ENCODE measurements at regions not wholly inside any gene's neighbourhood (a gene's known extent, or its start where the extent isn't known, plus 50 kb on each side); places are given as distances from the start of the nearest gene placed in this dataset.

DNA sequence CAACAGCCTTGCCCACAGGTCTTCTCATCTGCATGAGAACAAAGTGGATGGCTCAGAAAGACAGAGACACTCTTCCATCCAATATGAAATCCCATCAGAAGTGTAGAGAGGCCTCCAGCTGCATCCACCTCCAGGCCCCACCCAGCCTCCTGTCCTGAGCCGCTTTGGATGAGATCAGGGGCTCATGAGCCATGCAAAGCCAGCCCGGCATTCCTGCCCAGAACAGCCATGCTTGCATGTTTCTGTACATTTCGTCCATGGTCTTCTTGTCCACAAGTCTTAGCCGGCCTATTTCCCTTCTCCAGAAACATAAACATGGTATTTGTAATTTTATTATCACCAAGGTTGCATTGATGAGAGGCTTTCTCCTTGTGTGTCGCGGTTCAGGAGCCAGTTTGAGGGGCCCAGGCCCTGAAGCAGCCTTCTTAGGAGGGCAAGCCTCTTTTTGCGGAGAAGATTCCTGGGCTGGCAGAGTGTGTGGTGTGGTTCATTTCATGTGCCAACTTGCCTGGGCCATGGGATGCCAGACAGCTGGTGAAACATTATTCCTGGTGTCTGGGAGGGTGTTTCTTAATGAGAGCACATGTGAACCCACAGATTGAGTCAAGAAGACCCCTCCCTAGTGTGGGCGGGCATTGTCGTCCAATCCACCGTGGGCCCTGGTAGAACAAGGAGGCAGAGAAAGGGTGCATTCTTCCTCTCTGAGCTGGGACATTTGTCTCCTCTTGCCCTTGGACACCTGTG, 928.9 kb downstream of the TBC1D22A start:
- DNase-seq: no peak

- no peak for DNase-seq
These were observed 928.1 kb downstream of the TBC1D22A start for GRCh38 chr22:47690586-47690985.

DNA sequence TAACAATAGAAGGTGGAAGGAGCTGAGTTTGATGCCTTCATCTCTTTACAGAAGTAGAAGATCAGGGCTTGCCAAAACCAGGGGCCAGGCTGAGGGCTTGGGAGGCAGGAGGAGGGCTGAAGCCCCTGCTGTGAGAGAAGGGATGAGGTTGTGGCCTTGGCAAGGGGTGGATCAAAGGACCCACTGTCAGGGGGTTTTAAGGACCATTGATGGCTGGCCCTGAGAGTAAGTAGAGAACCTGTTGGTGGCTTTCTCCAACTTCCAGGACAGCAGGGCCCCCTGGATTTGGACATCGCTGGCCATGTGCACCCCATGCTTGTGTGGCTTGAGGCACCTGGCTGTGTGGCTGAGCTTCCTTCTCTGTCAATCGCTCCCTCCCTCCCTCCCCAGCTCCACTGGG, 927.7 kb downstream of the TBC1D22A start:
- no peak for DNase-seq

DNA sequence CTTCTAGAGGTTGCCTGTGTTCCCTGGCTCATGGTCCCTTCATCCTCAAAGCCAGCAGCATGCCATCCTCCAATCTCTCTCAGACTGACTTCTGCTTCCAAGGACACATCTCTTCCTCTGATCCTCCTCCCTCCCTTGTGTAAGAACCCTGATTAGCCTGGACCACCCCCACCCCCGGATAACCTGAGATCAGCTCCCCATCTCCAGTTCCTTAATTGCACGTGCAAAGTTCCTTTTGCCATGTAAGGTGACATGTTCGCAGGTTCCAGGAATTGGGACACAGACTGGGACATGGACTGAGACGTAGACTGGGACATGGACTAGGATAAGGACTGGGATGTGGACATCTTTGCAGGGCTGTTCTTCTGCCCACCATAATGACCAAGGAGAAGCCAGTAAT, 925.3 kb downstream of the TBC1D22A start:
- no peak for DNase-seq

DNA sequence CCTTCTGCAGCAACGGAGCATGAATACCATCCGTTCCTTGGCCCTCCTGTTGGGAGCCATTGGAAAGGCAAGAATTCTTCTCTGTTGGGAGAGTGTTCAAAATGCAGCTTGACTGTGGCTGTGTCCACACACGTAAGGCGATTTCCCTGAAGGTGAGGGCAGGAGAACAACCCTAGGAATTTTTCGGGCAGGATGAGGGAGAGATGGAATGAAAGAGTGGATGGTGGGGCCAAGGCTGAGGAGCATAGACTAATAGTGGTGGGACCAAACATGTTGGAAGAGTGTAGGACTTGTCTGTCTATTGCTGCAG, 924.9 kb downstream of the TBC1D22A start:
- no peak for DNase-seq

GRCh38 chr22:47686594-47687345, 924.3 kb downstream of the TBC1D22A start:
- no peak for DNase-seq

DNA sequence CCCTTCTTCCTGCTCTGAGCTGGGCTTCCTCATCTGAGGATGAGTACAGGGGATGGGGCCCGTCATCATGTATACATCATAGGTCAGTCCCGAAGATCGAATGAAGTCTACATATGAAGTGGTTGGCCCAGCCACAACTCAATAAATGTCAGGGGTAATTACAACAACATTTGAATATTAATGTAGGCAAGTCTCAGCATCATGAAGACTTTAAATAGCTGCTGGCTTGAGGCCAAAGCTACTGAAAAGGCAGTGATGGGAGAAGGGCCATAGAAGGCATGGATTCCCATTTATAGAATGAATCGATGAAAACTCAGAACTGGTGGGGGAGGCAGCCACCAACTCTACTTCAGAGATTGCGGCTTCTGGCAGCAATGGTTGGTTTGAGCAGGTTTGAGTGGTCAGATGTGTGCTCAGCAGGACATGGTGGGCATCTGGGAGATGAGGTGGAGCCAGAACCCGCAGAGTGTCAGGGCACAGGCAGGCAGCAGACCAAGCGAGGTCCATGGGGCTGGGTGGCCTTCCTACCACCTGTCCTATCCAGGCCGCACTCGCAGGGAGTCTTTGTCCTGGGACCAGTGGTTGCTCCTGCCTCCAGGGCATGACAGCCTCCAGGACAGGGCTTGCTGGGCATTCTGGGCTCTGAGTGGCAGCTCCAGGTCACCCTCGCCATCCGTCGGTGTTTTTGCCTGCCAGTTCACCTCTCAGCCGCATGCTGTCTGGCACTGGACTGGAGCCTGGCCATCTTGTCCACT, 919.1 kb downstream of the TBC1D22A start:
- no peak for DNase-seq

GRCh38 chr22:47678636-47679287, 916.3 kb downstream of the TBC1D22A start:
- DNase-seq: no peak

- no peak for DNase-seq
These were observed 915.6 kb downstream of the TBC1D22A start for GRCh38 chr22:47678048-47678447.

- DNase-seq: no peak
These were observed 914.2 kb downstream of the TBC1D22A start for GRCh38 chr22:47676685-47677084.

DNA sequence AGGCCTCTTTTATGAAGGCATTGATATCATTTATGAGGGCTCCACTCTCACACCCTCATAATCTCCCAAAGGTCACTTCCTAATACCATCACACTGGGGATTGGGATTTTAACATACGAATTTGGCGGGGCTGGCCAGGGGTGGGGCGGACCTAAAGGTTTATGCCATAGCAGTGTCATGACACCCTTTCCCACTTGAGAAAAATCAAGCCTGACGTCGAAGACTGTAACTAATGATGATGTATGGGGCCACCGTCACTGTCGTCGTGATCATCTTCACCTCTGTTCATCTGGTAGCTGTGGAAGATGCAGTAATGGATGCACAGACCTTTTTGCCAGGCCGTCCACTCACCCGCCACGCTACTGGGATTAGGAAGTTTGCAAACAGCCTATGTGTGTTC, 912.1 kb downstream of the TBC1D22A start:
- DNase-seq: no peak

- no peak for DNase-seq
These were observed 911.1 kb downstream of the TBC1D22A start for GRCh38 chr22:47673557-47673956.

GRCh38 chr22:47672526-47672925, 910.1 kb downstream of the TBC1D22A start:
- DNase-seq: no peak

GRCh38 chr22:47665151-47665550, 902.7 kb downstream of the TBC1D22A start:
- no peak for DNase-seq

GRCh38 chr22:47663615-47664605, 901.5 kb downstream of the TBC1D22A start:
- no peak for DNase-seq

DNA sequence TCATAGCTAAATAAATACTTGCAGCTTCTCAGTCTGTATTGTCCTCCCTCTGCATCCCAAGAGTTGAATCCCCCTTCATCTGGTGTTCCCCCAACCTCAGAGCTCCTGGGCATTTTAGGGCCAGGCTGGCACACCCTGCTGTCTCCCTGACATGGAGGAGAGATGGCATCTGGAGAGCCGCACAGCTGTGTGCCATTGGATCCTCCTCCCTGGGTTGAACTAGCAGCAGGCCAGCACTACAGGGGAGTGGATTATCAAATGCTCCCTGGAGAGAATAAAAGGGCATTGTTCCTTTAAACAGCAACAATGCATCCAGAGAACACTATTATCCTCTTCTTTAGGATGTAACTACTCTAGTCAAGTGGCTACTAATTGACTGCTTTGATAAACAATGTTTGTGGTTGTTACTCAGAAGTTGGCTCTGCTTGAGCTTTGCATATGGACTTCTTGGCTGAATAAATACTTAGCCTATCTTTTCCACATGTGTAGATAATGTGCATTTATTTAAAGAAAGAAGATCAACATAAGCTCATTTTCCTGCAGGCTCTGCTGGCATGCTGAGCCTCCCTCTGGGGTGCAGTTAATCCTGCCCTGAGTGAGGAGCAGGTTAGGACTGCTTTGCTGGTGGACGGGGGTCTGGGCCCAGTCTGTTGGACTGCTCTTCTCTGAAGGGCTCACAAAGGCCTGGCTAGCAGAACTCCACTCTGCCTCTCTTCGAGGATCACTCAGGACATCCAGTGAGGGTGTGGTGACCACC, 897.2 kb downstream of the TBC1D22A start:
- DNase-seq: no peak

DNA sequence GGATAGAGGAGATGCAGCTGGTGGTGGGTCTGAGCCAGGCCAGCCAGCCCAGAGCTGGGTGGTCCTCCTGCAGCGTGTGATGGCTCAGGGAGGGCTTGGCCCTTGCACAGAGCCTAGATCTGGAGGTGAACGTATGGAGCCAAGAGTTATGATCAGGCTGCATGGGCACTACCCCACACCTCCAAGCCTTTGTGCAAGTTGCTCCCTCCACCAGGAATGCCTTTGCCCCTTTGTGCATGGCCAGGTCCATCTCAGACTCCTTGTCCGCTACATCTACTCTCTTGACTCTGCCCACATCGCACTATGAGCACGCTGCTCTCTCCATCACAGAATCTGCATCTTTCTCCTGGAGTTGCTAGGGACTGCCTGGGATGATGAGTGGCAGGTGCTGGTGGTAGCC, 895.7 kb downstream of the TBC1D22A start:
- DNase-seq: no peak

- no peak for DNase-seq
These were observed 894.8 kb downstream of the TBC1D22A start for GRCh38 chr22:47657224-47657623.

GRCh38 chr22:47656806-47657205, 894.4 kb downstream of the TBC1D22A start:
- no peak for DNase-seq

- no peak for DNase-seq
These were observed 893.5 kb downstream of the TBC1D22A start for GRCh38 chr22:47655930-47656329.

GRCh38 chr22:47654922-47655491, 892.6 kb downstream of the TBC1D22A start:
- DNase-seq: no peak
